GM12872 (cell line): ENCODE measurements at regions not wholly inside any gene's neighbourhood (a gene's known extent, or its start where the extent isn't known, plus 50 kb on each side); places are given as distances from the start of the nearest gene placed in this dataset.

Experiments used
- CTCF ChIP-seq: IDR thresholded peaks from 3 replicates; pipeline ENCODE4 v1.5.1; 2011; ENCODE audit warnings: low read depth, mild to moderate bottlenecking, low read length, moderate library complexity; ENCODE audit not compliant: insufficient read depth

DNA sequence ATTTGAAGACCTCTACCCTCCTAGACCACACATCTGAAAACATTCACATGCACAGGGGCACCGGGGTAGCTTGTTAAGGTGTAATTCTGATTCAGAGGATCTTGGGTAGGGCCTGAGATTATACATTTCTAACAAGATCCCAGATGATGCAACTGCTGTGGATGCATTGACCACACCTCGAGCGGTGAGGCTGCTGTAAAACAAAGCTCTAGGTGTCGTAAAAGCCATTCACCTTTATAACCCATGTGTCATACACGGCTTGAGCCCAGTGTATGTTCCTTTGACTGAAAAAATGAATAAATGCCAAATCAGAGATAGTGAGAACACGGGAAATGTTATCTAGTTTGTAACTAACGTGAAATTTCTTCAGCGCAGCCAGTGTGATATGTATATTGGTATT, 1578.2 kb upstream of the WWC1 start:
- TF ChIP-seq CTCF, result no peak

- no peak for TF ChIP-seq CTCF
Measured at GRCh38 chr5:166716856-166717492, 1574.5 kb upstream of the WWC1 start.

DNA sequence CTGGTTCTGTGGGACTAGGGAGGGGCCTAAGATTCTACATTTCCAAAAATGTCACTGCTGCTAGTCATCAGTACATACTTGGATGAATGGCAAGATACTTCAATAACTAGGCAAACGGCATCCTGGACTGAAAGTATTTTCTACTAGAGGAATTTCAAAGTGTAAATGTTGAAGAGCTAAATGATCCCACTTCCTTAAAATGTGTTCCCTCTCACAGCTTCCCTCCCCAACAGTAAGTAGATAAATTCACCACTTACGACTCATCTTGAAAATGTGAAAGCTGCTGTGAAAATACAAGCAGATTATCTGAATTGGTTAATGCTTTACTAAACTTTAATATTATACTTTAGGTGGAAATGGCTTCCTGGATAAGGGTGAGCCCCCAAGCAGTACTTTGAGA, 1571.5 kb upstream of the WWC1 start:
- TF ChIP-seq CTCF, result no peak

- TF ChIP-seq CTCF, result no peak
Measured at GRCh38 chr5:166722939-166723338, 1568.5 kb upstream of the WWC1 start.

DNA sequence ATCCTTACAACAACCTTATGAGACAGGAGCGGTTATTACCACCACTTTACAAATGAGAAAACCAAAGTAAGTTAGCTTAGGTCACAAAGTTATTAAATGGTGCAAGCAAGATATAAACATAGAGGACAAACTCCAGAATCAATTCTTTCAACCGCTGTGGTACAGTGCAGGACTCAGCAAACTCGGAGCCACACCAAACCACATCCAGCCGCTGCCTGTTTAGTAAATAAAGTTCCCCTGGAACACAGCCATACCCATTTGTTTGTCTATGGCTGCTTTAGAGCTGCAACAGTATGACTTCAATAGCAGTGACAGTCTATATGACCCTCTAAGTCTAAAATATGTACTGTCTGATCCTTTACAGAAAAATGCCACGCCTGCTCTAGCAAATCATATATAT, 1567.2 kb upstream of the WWC1 start:
- TF ChIP-seq CTCF, result no peak

DNA sequence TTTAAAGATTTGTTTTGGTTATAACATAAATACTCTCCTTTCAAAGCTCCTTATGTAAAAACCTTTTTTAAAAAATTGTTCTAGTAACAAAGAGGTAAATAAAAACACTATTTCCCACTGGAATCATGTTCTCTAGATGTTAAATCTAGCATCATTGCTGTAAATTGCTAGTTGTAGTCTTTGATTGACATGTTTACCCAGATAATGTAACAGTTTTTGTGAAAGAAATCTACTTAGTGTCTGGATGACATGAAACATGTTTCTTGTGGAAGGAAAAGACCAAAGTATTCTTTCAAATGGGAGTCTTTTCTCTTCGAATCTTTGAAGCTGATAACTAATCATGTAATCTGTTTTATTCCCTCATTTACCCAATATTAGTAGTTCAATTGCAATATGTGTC, 1565.9 kb upstream of the WWC1 start:
- TF ChIP-seq CTCF, result no peak

DNA sequence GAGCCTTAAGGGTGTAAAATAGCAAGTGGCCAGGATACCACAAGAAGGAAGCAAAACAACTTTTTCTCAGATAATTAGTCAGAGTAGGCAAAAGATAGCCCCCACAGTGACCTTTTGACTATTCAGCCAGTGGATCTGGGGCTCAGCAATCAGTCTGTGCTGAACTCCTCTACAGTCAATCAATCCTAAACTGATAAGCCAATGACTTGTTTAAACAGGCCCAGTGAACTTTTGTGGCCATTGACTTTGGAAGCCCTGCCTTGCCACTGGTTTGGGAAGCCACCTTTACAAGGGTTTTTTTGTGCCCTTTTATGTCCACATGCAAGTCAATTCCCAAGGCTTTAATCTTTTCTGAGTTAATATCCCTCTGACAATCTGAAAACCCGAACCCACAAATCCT, 1565.0 kb upstream of the WWC1 start:
- no peak for TF ChIP-seq CTCF
